ENCODE measurements at regions not wholly inside any gene's neighbourhood (a gene's known extent, or its start where the extent isn't known, plus 50 kb on each side); places are given as distances from the start of the nearest gene placed in this dataset.

GRCh38 chr3:187998611-187999010 is 155.3 kb upstream of the LPP start:
- Histone ChIP-seq H3K4me1 (peaks cover 0 to 18% of the 10 kb centered on the region in 2 donors), H3K27me3 (no peaks in the 10 kb centered on the region), H3K36me3 (no peaks in the 10 kb centered on the region), H3K9me3 (no peaks in the 10 kb centered on the region), H3K27ac (no peak overlapping the region), H3K4me3 (no peak overlapping the region)
- no peak for ATAC-seq
- no peak for TF ChIP-seq CTCF (IDR thresholded peaks at IDR 0.05)
- intact Hi-C loops (cut with DNase I), result no loop called here
- DNase-seq, result no peak

- no peak for DNase-seq
- H3K27ac ChIP-seq, result peak overlapping the region; percentile 11 to 72
- H3K27me3 ChIP-seq, result no peaks in the 10 kb centered on the region
- no peak for ATAC-seq
- no peaks in the 10 kb centered on the region for H3K9me3 ChIP-seq
- intact Hi-C loops (cut with DNase I), result no loop called here
- H3K4me3 ChIP-seq, result no peak overlapping the region
- TF ChIP-seq CTCF (IDR thresholded peaks at IDR 0.05), result no peak
- H3K4me1 ChIP-seq, result peaks cover 0 to 18% of the 10 kb centered on the region in 2 donors
- no peaks in the 10 kb centered on the region for H3K36me3 ChIP-seq
These were observed 154.1 kb upstream of the LPP start for GRCh38 chr3:187999821-188000220.

GRCh38 chr3:188000361-188000861 is 153.5 kb upstream of the LPP start:
- ATAC-seq, result no peak
- Histone ChIP-seq H3K27ac (peak overlapping the region; percentile 11 to 72), H3K4me3 (no peak overlapping the region)

DNA sequence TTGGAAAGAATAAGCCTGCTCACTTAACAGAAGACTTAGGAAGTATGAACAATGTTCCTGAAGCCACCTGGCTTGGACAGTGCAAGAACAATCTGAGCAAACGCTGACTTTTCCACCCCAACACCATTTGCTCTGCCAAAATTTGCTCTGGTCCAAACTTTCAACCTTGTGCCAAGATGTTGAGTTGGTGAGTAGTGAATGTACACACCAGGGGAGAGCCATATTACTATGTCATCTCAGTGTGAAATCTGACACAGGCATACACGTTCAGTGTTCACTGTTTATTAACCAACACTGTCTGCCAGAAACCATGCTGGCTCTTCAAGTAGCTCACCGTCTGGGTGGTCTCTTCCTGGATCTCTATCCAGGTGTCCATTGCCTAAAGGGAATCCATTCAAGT is 152.9 kb upstream of the LPP start:
- intact Hi-C loops (cut with DNase I), result no loop called here
- no peak for DNase-seq
- no peak overlapping the region for H3K27ac ChIP-seq
- no peaks in the 10 kb centered on the region for H3K36me3 ChIP-seq
- H3K4me1 ChIP-seq, result peaks cover 0 to 19% of the 10 kb centered on the region in 2 donors
- ATAC-seq, result no peak
- H3K4me3 ChIP-seq, result no peak overlapping the region
- no peaks in the 10 kb centered on the region for H3K27me3 ChIP-seq
- H3K9me3 ChIP-seq, result no peaks in the 10 kb centered on the region
- no peak for TF ChIP-seq CTCF (IDR thresholded peaks at IDR 0.05)

More at GRCh38 chr3:188000361-188000861, 153.5 kb upstream of the LPP start:
- DNase-seq, result peak in 1 of 4 donors; percentile 56
- Histone ChIP-seq H3K27me3 (no peaks in the 10 kb centered on the region), H3K9me3 (no peaks in the 10 kb centered on the region), H3K4me1 (peaks cover 0 to 18% of the 10 kb centered on the region in 2 donors), H3K36me3 (no peaks in the 10 kb centered on the region)
- intact Hi-C loops (cut with DNase I), result no loop called here
- no peak for TF ChIP-seq CTCF (IDR thresholded peaks at IDR 0.05)

GRCh38 chr3:188001926-188002325 is 152.0 kb upstream of the LPP start:
- Histone ChIP-seq H3K27me3 (no peaks in the 10 kb centered on the region), H3K36me3 (no peaks in the 10 kb centered on the region), H3K9me3 (no peaks in the 10 kb centered on the region), H3K27ac (no peak overlapping the region), H3K4me1 (peaks cover 0 to 28% of the 10 kb centered on the region in 2 donors), H3K4me3 (no peak overlapping the region)
- no peak for ATAC-seq
- TF ChIP-seq CTCF (IDR thresholded peaks at IDR 0.05), result no peak
- intact Hi-C loops (cut with DNase I), result no loop called here
- DNase-seq, result no peak
